ENCODE measurements at regions not wholly inside any gene's neighbourhood (a gene's known extent, or its start where the extent isn't known, plus 50 kb on each side); places are given as distances from the start of the nearest gene placed in this dataset.

DNA sequence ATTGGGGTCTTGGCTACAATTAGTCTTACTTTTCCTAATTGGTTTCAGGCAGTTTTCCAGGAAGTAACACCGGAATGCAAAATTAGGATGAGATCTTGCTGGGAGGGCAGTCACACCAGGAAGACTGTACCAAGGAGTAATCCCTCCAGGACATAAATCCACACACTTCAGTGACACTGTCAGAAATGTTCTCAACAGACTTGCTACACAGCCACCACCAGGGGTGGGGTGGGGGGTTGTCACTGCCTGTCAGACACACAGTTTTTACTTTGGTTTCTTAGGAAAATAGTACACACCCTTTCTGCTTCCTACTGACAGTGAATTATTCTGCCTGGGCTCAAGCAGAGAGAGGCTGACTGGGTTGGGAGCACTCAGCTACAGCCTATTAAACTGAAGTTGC is 102.9 kb upstream of the CCDC196 start:
- Histone ChIP-seq H2BK20ac (ENCODE audit: low read depth, low read length) (no peak overlapping the region), H4K5ac (ENCODE audit: low read depth, low read length) (no peak overlapping the region), H4K91ac (ENCODE audit: insufficient read depth, low read depth, low read length) (no peak overlapping the region), H3K14ac (replicated peaks; ENCODE audit: low read depth, low read length) (no peak overlapping the region), H2AK5ac (ENCODE audit: low read depth, low read length) (no peak overlapping the region), H4K8ac (ENCODE audit: low read depth in 2 of 2, low read length in 2 of 2) (no peak overlapping the region), H2AFZ (replicated peaks; ENCODE audit: low read length, poor library complexity) (no peak overlapping the region), H3K27ac (ENCODE audit: insufficient read depth, low read length) (no peak overlapping the region), H3K9me3 (ENCODE audit: control insufficient read depth, insufficient read depth, low read length) (no peaks in the 10 kb centered on the region), H3K4ac (ENCODE audit: low read depth, low read length) (no peak overlapping the region), H2AK9ac (replicated peaks; ENCODE audit: low read depth, low read length, poor library complexity) (no peak overlapping the region), H3K27me3 (ENCODE audit: control insufficient read depth, insufficient read depth, low read length) (no peaks in the 10 kb centered on the region), H3K18ac (ENCODE audit: low read depth, low read length) (no peak overlapping the region), H3K9ac (ENCODE audit: low read depth, low read length) (no peak overlapping the region), H4K20me1 (ENCODE audit: insufficient read depth, low read length) (no peaks in the 10 kb centered on the region), H3K9me1 (ENCODE audit: insufficient read depth, low read length) (no peaks in the 10 kb centered on the region), H2BK120ac (ENCODE audit: low read depth, low read length) (no peak overlapping the region), H2BK5ac (ENCODE audit: low read depth, low read length, poor library complexity, severe bottlenecking) (no peak overlapping the region), H3K4me1 (ENCODE audit: control insufficient read depth, insufficient read depth, low read length) (no peaks in the 10 kb centered on the region), H2BK15ac (ENCODE audit: low read depth, low read length) (no peak overlapping the region), H3K4me2 (ENCODE audit: low read depth, low read length) (no peak overlapping the region), H3K36me3 (ENCODE audit: control insufficient read depth, insufficient read depth, low read length) (no peaks in the 10 kb centered on the region), H3K79me1 (ENCODE audit: low read depth in 1 of 2, low read length in 2 of 2) (no peaks in the 10 kb centered on the region), H3K23ac (ENCODE audit: low read depth, low read length) (no peak overlapping the region), H3K56ac (ENCODE audit: extremely low read depth, insufficient read depth, low read length) (no peak overlapping the region), H3K4me3 (ENCODE audit: insufficient read depth, low read depth, low read length) (no peak overlapping the region)
- no CpG with 5 or more reads among the region's 1 CpG for WGBS, 2 experiments (ENCODE audit: extremely low coverage in 2 of 2, insufficient read length in 1 of 2)
- ChIA-PET POLR2A (ENCODE audit: unreplicated experiment) (no interaction called here), CTCF (no interaction called here)
- in situ Hi-C loops (cut with MboI; ENCODE audit: low sequenced_read_pairs) = no loop called here
- dilution Hi-C loops (cut with HindIII; ENCODE audit: low sequenced_read_pairs, unreplicated experiment) = no loop called here
- intact Hi-C loops (cut with micrococcal nuclease) = no loop called here
- no peak for DNase-seq
- BruUV-seq (replicated peaks) = no TSS peak
- ATAC-seq (ENCODE audit: low read depth) = no peak
- no peak for TF ChIP-seq RFX5 (IDR thresholded peaks at IDR 0.05; ENCODE audit: low read depth, low read length)
- TF ChIP-seq, protein P1, sequence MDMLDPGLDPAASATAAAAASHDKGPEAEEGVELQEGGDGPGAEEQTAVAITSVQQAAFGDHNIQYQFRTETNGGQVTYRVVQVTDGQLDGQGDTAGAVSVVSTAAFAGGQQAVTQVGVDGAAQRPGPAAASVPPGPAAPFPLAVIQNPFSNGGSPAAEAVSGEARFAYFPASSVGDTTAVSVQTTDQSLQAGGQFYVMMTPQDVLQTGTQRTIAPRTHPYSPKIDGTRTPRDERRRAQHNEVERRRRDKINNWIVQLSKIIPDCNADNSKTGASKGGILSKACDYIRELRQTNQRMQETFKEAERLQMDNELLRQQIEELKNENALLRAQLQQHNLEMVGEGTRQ (IDR thresholded peaks at IDR 0.05; ENCODE audit: low read depth, low read length) = no peak
- no peak for TF ChIP-seq RAD21 (IDR thresholded peaks at IDR 0.05; ENCODE audit: low read length)
- TF ChIP-seq MXI1 (IDR thresholded peaks at IDR 0.05; ENCODE audit: borderline replicate concordance, low read depth, low read length) = no peak
- no peak for TF ChIP-seq MAZ (IDR thresholded peaks at IDR 0.05; ENCODE audit: borderline replicate concordance, low read depth, low read length)
- TF ChIP-seq FOS (IDR thresholded peaks at IDR 0.05; ENCODE audit: low read depth, low read length) = no peak
- TF ChIP-seq CEBPB (IDR thresholded peaks at IDR 0.05; ENCODE audit: low read depth, low read length) = no peak
- TF ChIP-seq BHLHE40 (IDR thresholded peaks at IDR 0.05; ENCODE audit: low read depth, low read length) = no peak
- TF ChIP-seq RCOR1 (IDR thresholded peaks at IDR 0.05; ENCODE audit: insufficient replicate concordance, low read length) = no peak
- TF ChIP-seq SMC3 (IDR thresholded peaks at IDR 0.05; ENCODE audit: low read depth, low read length) = no peak
- TF ChIP-seq, protein P2, sequence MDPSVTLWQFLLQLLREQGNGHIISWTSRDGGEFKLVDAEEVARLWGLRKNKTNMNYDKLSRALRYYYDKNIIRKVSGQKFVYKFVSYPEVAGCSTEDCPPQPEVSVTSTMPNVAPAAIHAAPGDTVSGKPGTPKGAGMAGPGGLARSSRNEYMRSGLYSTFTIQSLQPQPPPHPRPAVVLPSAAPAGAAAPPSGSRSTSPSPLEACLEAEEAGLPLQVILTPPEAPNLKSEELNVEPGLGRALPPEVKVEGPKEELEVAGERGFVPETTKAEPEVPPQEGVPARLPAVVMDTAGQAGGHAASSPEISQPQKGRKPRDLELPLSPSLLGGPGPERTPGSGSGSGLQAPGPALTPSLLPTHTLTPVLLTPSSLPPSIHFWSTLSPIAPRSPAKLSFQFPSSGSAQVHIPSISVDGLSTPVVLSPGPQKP (IDR thresholded peaks at IDR 0.05; ENCODE audit: borderline replicate concordance, low read depth, low read length) = no peak
- no peak for TF ChIP-seq MAFK (IDR thresholded peaks at IDR 0.05; ENCODE audit: low read depth, low read length)
- TF ChIP-seq, protein P3, sequence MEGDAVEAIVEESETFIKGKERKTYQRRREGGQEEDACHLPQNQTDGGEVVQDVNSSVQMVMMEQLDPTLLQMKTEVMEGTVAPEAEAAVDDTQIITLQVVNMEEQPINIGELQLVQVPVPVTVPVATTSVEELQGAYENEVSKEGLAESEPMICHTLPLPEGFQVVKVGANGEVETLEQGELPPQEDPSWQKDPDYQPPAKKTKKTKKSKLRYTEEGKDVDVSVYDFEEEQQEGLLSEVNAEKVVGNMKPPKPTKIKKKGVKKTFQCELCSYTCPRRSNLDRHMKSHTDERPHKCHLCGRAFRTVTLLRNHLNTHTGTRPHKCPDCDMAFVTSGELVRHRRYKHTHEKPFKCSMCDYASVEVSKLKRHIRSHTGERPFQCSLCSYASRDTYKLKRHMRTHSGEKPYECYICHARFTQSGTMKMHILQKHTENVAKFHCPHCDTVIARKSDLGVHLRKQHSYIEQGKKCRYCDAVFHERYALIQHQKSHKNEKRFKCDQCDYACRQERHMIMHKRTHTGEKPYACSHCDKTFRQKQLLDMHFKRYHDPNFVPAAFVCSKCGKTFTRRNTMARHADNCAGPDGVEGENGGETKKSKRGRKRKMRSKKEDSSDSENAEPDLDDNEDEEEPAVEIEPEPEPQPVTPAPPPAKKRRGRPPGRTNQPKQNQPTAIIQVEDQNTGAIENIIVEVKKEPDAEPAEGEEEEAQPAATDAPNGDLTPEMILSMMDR (conservative IDR thresholded peaks at IDR 0.05; ENCODE audit: low read depth, low read length) = no peak
- TF ChIP-seq NFE2L2 (IDR thresholded peaks at IDR 0.05; ENCODE audit: low read depth, low read length) = no peak
- no peak for TF ChIP-seq CHD1 (IDR thresholded peaks at IDR 0.05; ENCODE audit: low read depth, low read length)
